SU-DHL-6 (cell line): ENCODE measurements at regions not wholly inside any gene's neighbourhood (a gene's known extent, or its start where the extent isn't known, plus 50 kb on each side); places are given as distances from the start of the nearest gene placed in this dataset.

Experiments used
- H2AFZ ChIP-seq: fragments of 200-600 bp; sonication (generic); 2 replicates; pipeline ENCODE4 v1.6.1; 2014; ENCODE audit warnings: low read depth, mild to moderate bottlenecking, moderate library complexity, mixed read lengths, antibody characterized with exemption, low read length; ENCODE audit not compliant: severe bottlenecking
- H3F3A ChIP-seq: fragments of 200-600 bp; shearing (Covaris generic); 2 replicates; pipeline ENCODE4 v1.6.0; 2016; ENCODE audit warnings: antibody characterized with exemption, mild to moderate bottlenecking; ENCODE audit not compliant: insufficient read depth
- H3K27ac ChIP-seq: fragments of 200-600 bp; sonication (generic); 2 replicates; pipeline ENCODE4 v1.5.1; 2016; ENCODE audit warnings: low read depth, mild to moderate bottlenecking, low read length, moderate library complexity, mixed read lengths
- H3K27me3 ChIP-seq: fragments of 200-600 bp; sonication (generic), shearing (Covaris generic); 2 replicates; pipeline ENCODE4 v1.6.0; 2014; ENCODE audit warnings: mild to moderate bottlenecking, low read length
- H3K36me3 ChIP-seq: fragments of 200-600 bp; sonication (generic); 2 replicates; pipeline ENCODE4 v1.6.1; 2014; ENCODE audit warnings: mild to moderate bottlenecking, low read length, mixed read lengths
- H3K4me2 ChIP-seq: fragments of 300-600, 200-600 bp; shearing (Covaris generic), sonication (generic); 2 replicates; pipeline ENCODE4 v1.6.0; 2014; ENCODE audit warnings: low read length, low read depth, mild to moderate bottlenecking; ENCODE audit not compliant: poor library complexity, severe bottlenecking
- H3K4me3 ChIP-seq: fragments of 200-600 bp; sonication (generic); 2 replicates; pipeline ENCODE4 v1.5.1; 2014; ENCODE audit warnings: antibody characterized with exemption, low read length, mild to moderate bottlenecking, mixed read lengths; ENCODE audit not compliant: insufficient read depth, poor library complexity, severe bottlenecking
- H3K79me2 ChIP-seq: fragments of 200-600 bp; sonication (generic); 2 replicates; pipeline ENCODE4 v1.6.1; 2014; ENCODE audit warnings: mild to moderate bottlenecking, low read length, moderate library complexity; ENCODE audit not compliant: insufficient read depth
- H3K9ac ChIP-seq: fragments of 200-600 bp; sonication (generic); 2 replicates; pipeline ENCODE4 v1.7.0; 2014; ENCODE audit warnings: mild to moderate bottlenecking, low read length
- H3K9me2 ChIP-seq: fragments of 200-600 bp; sonication (generic); replicated peaks from 2 replicates; pipeline ENCODE4 v1.6.1; 2014; ENCODE audit warnings: low read length; ENCODE audit not compliant: insufficient read depth
- H3K9me3 ChIP-seq: fragments of 200-600 bp; sonication (generic); 2 replicates; pipeline ENCODE4 v1.6.1; 2014; ENCODE audit warnings: low read length, mixed read lengths; ENCODE audit not compliant: insufficient read depth
- H4K20me1 ChIP-seq: fragments of 200-600 bp; sonication (generic); 2 replicates; pipeline ENCODE4 v1.6.1; 2014; ENCODE audit warnings: low read depth, mild to moderate bottlenecking, antibody characterized with exemption, low read length, moderate library complexity, mixed read lengths
- CTCF ChIP-seq: fragments of 200-600 bp; sonication (generic); IDR thresholded peaks from one replicate; pipeline ENCODE4 v1.5.1; 2017; ENCODE audit warnings: antibody characterized with exemption, mild to moderate bottlenecking, low read length, moderate library complexity; ENCODE audit not compliant: insufficient read depth, poor library complexity, severe bottlenecking
- EZH2phosphoT487 ChIP-seq: fragments of 200-600 bp; sonication (generic), shearing (Covaris generic); conservative IDR thresholded peaks from 2 replicates; pipeline ENCODE4 v1.6.1; 2018; ENCODE audit warnings: mild to moderate bottlenecking, antibody characterized with exemption, low read length, moderate library complexity, mixed read lengths

GRCh38 chr2:237269138-237269875, 144.7 kb downstream of the COL6A3 start:
- Histone ChIP-seq H4K20me1 (no peaks in the 10 kb centered on the region), H3K36me3 (no peaks in the 10 kb centered on the region), H3K4me2 (no peak overlapping the region), H3K27me3 (no peaks in the 10 kb centered on the region), H3K79me2 (no peaks in the 10 kb centered on the region), H3K4me3 (no peak overlapping the region), H3K9ac (no peak overlapping the region), H3K9me3 (no peaks in the 10 kb centered on the region), H3F3A (no peaks in the 10 kb centered on the region), H3K9me2 (no peaks in the 10 kb centered on the region), H2AFZ (no peak overlapping the region), H3K27ac (no peak overlapping the region)
- TF ChIP-seq EZH2phosphoT487 = no peak
- no peak for TF ChIP-seq CTCF

GRCh38 chr2:237270520-237270919, 143.4 kb downstream of the COL6A3 start:
- H2AFZ ChIP-seq = no peak overlapping the region
- H3K9ac ChIP-seq = no peak overlapping the region
- TF ChIP-seq CTCF (no peak), EZH2phosphoT487 (no peak)
- H4K20me1 ChIP-seq = no peaks in the 10 kb centered on the region
- H3K4me3 ChIP-seq = no peak overlapping the region
- no peaks in the 10 kb centered on the region for H3K9me3 ChIP-seq
- no peak overlapping the region for H3K4me2 ChIP-seq
- H3K36me3 ChIP-seq = no peaks in the 10 kb centered on the region
- H3F3A ChIP-seq = no peaks in the 10 kb centered on the region
- H3K79me2 ChIP-seq = no peaks in the 10 kb centered on the region
- no peaks in the 10 kb centered on the region for H3K9me2 ChIP-seq
- H3K27me3 ChIP-seq = no peaks in the 10 kb centered on the region
- H3K27ac ChIP-seq = no peak overlapping the region

GRCh38 chr2:237271698-237272652, 142.0 kb downstream of the COL6A3 start:
- no peak overlapping the region for H3K27ac ChIP-seq
- H4K20me1 ChIP-seq = no peaks in the 10 kb centered on the region
- H3K9ac ChIP-seq = no peak overlapping the region
- no peaks in the 10 kb centered on the region for H3K79me2 ChIP-seq
- H3K9me3 ChIP-seq = no peaks in the 10 kb centered on the region
- no peaks in the 10 kb centered on the region for H3F3A ChIP-seq
- no peaks in the 10 kb centered on the region for H3K9me2 ChIP-seq
- no peaks in the 10 kb centered on the region for H3K36me3 ChIP-seq
- H3K4me2 ChIP-seq = no peak overlapping the region
- no peaks in the 10 kb centered on the region for H3K27me3 ChIP-seq
- H3K4me3 ChIP-seq = no peak overlapping the region
- H2AFZ ChIP-seq = no peak overlapping the region
- no peak for TF ChIP-seq EZH2phosphoT487
- no peak for TF ChIP-seq CTCF
